ENCODE measurements at regions not wholly inside any gene's neighbourhood (a gene's known extent, or its start where the extent isn't known, plus 50 kb on each side); places are given as distances from the start of the nearest gene placed in this dataset.

DNA sequence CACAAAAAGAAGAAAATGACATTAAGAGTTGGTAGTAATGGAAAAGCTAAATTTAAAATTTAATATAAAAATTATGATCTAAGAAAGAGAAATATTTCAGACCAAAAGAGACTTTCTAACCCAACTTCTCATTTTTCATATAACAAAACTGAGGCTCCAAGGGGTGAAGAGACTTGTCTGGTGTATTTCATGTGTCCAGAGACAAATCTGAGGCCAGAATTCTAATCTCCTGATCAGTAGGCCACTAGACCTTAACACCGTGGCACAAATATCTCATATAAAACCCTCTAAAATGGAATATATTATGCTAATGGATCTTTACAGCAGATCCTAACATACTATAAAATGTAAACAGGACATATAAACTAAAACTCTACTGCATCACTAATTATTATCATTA lies 275.7 kb upstream of the SLC16A7 start:
- TF ChIP-seq, protein P1, sequence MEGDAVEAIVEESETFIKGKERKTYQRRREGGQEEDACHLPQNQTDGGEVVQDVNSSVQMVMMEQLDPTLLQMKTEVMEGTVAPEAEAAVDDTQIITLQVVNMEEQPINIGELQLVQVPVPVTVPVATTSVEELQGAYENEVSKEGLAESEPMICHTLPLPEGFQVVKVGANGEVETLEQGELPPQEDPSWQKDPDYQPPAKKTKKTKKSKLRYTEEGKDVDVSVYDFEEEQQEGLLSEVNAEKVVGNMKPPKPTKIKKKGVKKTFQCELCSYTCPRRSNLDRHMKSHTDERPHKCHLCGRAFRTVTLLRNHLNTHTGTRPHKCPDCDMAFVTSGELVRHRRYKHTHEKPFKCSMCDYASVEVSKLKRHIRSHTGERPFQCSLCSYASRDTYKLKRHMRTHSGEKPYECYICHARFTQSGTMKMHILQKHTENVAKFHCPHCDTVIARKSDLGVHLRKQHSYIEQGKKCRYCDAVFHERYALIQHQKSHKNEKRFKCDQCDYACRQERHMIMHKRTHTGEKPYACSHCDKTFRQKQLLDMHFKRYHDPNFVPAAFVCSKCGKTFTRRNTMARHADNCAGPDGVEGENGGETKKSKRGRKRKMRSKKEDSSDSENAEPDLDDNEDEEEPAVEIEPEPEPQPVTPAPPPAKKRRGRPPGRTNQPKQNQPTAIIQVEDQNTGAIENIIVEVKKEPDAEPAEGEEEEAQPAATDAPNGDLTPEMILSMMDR (IDR thresholded peaks at IDR 0.05), result no peak
- TF ChIP-seq ZFX (IDR thresholded peaks at IDR 0.05; ENCODE audit: borderline replicate concordance), result no peak

Measured in 22Rv1 (cell line).